Tibial artery (tissue), 4 donors: ENCODE measurements at regions not wholly inside any gene's neighbourhood (a gene's known extent, or its start where the extent isn't known, plus 50 kb on each side); places are given as distances from the start of the nearest gene placed in this dataset.
A peak's percentile ranks its signal among the peaks of the same experiment; 100 is the strongest.

Experiments used
- DNase-seq, 2 donors: peaks; one replicate each; pipeline ENCODE4 v3.0.0-alpha.2; 2019
- H3K27ac ChIP-seq, 2 donors: fragments of 200-600 bp; sonication (generic) in 1 of 2; 1 replicate in 1 of 2; 2 replicates in 1 of 2; pipeline ENCODE4 v1.5.1; 2018 to 2019; ENCODE audit warnings: mild to moderate bottlenecking in 1 of 2
- H3K27me3 ChIP-seq, 2 donors: fragments of 200-600 bp; sonication (generic) in 1 of 2; one replicate each; pipeline versions ENCODE4 v1.5.1 to v1.6.0; 2016 to 2019
- H3K36me3 ChIP-seq, 3 donors: fragments of 200-600 bp; sonication (generic) in 2 of 3; one replicate each; pipeline ENCODE4 v1.5.1; 2016 to 2019; ENCODE audit warnings: mild to moderate bottlenecking in 2 of 3
- H3K4me1 ChIP-seq, 4 donors: fragments of 200-600 bp; sonication (generic) in 2 of 4; 1 replicate in 3 of 4; 2 replicates in 1 of 4; pipeline ENCODE4 v1.5.1; 2016 to 2019
- H3K4me3 ChIP-seq, 2 donors: fragments of 200-600 bp; sonication (generic) in 1 of 2; 1 replicate in 1 of 2; 2 replicates in 1 of 2; pipeline ENCODE4 v1.5.1; 2018 to 2019; ENCODE audit warnings: mild to moderate bottlenecking in 2 of 2
- H3K9me3 ChIP-seq, 3 donors: fragments of 200-600 bp; sonication (generic) in 1 of 3; one replicate each; pipeline ENCODE4 v1.5.1; 2016 to 2019
- CTCF ChIP-seq, 2 experiments: fragments of 200-600 bp in 1 of 2; fragments of 450-650 bp in 1 of 2; IDR thresholded peaks; one replicate each; pipeline ENCODE4 v1.5.1; 2017 to 2019; ENCODE audit warnings: antibody characterized with exemption in 2 of 2, mild to moderate bottlenecking in 1 of 2, moderate library complexity in 1 of 2
- intact Hi-C: fragments of 100-400 bp; cut with DNase I; formaldehyde crosslinking; loops from one replicate; pipeline ENCODE4 v1.15.0; 2023; ENCODE audit warnings: low total_unique reads

GRCh38 chr12:87689196-87689595 lies 340.0 kb downstream of the C12orf50 start:
- H3K36me3 ChIP-seq: no peaks in the 10 kb centered on the region
- intact Hi-C loops: no loop called here
- no peak overlapping the region for H3K4me3 ChIP-seq
- TF ChIP-seq CTCF (IDR thresholded peaks at IDR 0.05): no peak
- H3K4me1 ChIP-seq: peaks cover 0 to 18% (median 2%) of the 10 kb centered on the region in 4 donors
- no peaks in the 10 kb centered on the region for H3K9me3 ChIP-seq
- H3K27ac ChIP-seq: no peak overlapping the region
- no peaks in the 10 kb centered on the region for H3K27me3 ChIP-seq
- no peak for DNase-seq

- intact Hi-C loops: no loop called here
- DNase-seq: no peak
- H3K27me3 ChIP-seq: no peaks in the 10 kb centered on the region
- TF ChIP-seq CTCF (IDR thresholded peaks at IDR 0.05): no peak
- H3K27ac ChIP-seq: peak overlapping the region in 1 of 2 donors; percentile 15
- H3K4me3 ChIP-seq: no peak overlapping the region
- H3K4me1 ChIP-seq: peaks cover 0 to 18% (median 2%) of the 10 kb centered on the region in 4 donors
- H3K36me3 ChIP-seq: no peaks in the 10 kb centered on the region
- H3K9me3 ChIP-seq: no peaks in the 10 kb centered on the region
Measured at GRCh38 chr12:87687362-87687761, 341.8 kb downstream of the C12orf50 start.

- no peak for DNase-seq
- Histone ChIP-seq H3K4me3 (no peak overlapping the region), H3K4me1 (peaks cover 0 to 18% (median 2%) of the 10 kb centered on the region in 4 donors), H3K9me3 (no peaks in the 10 kb centered on the region), H3K27ac (no peak overlapping the region), H3K36me3 (no peaks in the 10 kb centered on the region), H3K27me3 (no peaks in the 10 kb centered on the region)
- intact Hi-C loops: no loop called here
- TF ChIP-seq CTCF (IDR thresholded peaks at IDR 0.05): no peak
Measured at GRCh38 chr12:87685696-87686095, 343.5 kb downstream of the C12orf50 start.

- Histone ChIP-seq H3K4me3 (no peak overlapping the region), H3K4me1 (no peaks in the 10 kb centered on the region), H3K27me3 (no peaks in the 10 kb centered on the region), H3K36me3 (no peaks in the 10 kb centered on the region), H3K9me3 (no peaks in the 10 kb centered on the region), H3K27ac (no peak overlapping the region)
- TF ChIP-seq CTCF (IDR thresholded peaks at IDR 0.05): no peak
- no peak for DNase-seq
- intact Hi-C loops: no loop called here
Measured at GRCh38 chr12:87679251-87679650, 349.9 kb downstream of the C12orf50 start.

DNA sequence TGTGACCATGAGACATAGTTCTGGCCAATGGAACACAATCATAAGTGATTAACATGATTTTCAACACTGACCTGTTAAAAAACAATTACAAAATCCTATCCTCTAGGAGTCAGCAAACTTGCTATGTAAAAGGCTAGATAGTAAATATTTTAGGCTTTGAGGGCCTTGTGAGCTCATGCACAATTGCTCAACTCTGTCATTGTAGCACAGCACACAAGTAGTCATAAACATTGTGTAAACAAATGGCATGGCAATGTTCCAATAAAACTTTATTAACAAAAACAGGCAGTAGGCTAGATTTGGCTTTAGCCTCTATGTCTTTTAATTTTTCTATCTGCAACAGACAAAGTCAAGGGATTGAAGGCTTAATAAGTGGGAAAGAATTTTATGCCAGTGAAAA lies 350.7 kb downstream of the C12orf50 start:
- Histone ChIP-seq H3K27ac (no peak overlapping the region), H3K9me3 (no peaks in the 10 kb centered on the region), H3K4me1 (no peaks in the 10 kb centered on the region), H3K4me3 (no peak overlapping the region), H3K36me3 (no peaks in the 10 kb centered on the region), H3K27me3 (no peaks in the 10 kb centered on the region)
- no peak for DNase-seq
- no peak for TF ChIP-seq CTCF (IDR thresholded peaks at IDR 0.05)
- intact Hi-C loops: no loop called here

DNA sequence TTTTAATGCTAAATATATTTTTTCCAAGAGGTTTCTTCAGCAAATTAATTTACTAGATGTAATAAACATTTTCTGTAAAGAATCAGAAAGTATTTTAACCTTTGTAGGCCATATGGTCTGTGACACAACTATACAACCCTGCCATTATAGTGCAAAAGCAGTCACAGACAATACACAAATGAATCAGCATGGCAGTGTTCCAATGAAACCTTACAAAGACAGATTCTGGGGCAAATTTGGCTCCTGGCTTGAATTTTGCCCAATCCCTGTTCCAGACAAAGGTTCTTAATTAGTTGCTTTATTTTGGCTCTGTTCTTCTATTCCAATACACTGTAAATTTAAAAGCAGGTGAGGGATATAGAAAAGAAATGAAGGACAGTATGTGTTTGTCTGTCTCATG lies 352.5 kb downstream of the C12orf50 start:
- no peaks in the 10 kb centered on the region for H3K27me3 ChIP-seq
- TF ChIP-seq CTCF (IDR thresholded peaks at IDR 0.05): no peak
- no peak for DNase-seq
- H3K27ac ChIP-seq: no peak overlapping the region
- H3K36me3 ChIP-seq: no peaks in the 10 kb centered on the region
- no peaks in the 10 kb centered on the region for H3K4me1 ChIP-seq
- H3K9me3 ChIP-seq: no peaks in the 10 kb centered on the region
- no peak overlapping the region for H3K4me3 ChIP-seq
- intact Hi-C loops: no loop called here
